Stimulated activated CD8-positive, alpha-beta memory T cell treated with anti-CD3 and anti-CD28 coated beads, Interleukin-4, amount 100 ng/mL, for 48 hours (primary cell): ENCODE measurements at regions not wholly inside any gene's neighbourhood (a gene's known extent, or its start where the extent isn't known, plus 50 kb on each side); places are given as distances from the start of the nearest gene placed in this dataset.
"Not testable (repeated sequence)": the region's sequence is repeated elsewhere in the genome, so short reads cannot be mapped to it uniquely, and the experiment has no call there.

Experiments used
- DNase-seq: peaks from one replicate; pipeline ENCODE4 v3.0.0-alpha.2; 2020

DNA sequence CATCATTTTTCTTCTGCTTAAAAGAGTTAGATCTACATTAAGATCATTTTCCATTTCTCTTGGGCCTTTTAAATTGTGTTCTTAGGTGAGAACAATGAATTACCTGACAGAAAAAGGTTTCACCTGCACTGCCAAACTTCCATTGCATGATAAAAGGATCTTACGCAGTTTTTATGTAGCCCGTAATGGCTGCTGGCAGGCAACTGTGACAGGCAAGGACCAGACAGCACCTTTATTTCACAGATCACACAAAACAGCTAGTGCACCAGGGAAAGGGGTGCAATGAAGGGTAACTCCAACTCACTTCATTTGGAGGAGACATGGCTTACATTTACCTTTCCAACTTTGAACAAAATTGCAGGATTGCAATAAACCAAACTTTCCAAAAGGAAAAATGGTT lies 159.8 kb downstream of the SLITRK1 start:
- no peak for DNase-seq

DNA sequence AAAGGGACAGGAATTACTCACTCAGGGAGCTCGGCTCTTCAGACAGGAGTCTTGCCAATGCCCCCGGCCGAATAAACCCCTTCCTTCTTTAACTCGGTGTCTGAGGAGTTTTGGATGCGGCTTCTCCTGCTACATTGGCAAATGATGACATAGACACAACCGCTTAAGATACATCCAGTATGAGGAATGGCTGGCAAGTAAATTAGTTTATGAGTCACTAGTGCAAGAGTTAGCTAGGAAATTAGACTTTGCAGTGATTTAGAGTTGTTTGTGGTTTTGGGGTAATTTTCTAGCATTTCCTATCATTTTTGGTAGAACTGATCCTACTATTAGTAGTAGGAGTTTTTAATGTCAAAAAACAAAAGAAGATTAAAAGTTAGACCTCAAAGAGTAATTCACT lies 166.2 kb downstream of the SLITRK1 start:
- DNase-seq, result no peak

DNA sequence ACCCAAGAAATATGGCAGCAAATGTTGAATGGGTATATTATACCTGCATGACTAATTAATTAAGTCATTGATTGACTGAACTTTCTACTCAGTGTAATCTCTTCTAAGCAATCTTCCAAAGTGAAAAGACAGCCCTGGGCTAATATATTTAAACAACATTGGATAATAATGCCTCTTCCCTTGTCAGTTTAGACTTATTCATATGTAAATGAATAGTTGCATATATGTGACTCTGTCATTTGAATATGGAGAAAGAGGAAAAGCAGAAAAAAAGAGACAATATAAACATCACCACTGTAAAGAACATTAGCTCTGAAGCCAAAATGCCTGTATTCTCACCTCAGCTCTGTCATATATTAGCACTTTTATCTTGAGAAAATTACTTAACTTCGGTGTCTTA lies 168.0 kb downstream of the SLITRK1 start:
- DNase-seq, result no peak

DNA sequence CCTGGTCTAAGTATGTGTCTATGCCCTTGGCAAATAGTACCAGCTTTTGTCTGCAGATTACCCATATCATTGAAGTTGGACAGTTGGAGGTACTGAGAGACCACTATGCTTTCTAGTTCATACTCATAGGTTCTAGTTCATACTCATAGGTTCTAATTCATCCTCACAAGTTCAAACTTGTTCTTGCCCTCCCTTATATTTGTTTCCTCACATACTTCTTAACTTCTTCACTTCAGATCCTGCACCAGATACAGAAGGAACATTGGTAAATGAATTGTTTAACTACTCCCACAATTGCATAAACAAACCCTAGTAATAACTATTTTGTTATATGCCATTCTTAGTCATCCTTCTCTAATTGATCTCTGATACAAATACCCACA lies 172.2 kb downstream of the SLITRK1 start:
- no peak for DNase-seq

DNA sequence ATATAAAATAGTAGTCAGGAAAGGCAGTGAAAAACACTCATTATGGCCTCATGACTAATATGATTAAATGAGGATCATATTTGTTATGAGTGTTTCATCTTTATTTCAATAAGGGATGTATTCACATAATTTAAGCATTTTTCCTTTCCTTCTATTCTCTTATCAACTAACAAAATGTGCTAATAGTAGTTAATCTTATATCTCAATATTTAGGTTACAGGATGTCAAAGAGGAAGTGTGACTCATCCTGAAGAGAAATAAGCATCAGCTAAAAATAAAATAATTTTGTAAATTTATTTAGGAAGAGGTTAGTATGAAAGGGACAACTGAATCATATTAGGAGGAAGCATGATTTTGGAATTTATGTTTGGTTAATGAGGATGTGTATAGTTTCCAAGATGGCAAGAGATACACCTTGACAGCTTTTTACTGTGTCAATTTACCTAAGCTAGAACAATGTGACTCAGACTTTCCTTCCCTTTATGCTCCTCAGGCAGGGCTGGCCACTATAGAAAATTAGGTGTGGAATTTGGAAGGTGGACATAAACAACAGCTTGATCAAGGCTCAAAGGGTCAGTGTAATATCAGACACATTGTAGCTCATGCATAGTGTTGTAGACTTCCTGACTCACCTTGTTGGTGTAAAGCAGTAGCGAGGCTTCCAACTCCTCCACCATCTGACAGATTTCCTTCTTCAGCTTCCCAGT lies 172.7 kb downstream of the SLITRK1 start:
- no peak for DNase-seq

DNA sequence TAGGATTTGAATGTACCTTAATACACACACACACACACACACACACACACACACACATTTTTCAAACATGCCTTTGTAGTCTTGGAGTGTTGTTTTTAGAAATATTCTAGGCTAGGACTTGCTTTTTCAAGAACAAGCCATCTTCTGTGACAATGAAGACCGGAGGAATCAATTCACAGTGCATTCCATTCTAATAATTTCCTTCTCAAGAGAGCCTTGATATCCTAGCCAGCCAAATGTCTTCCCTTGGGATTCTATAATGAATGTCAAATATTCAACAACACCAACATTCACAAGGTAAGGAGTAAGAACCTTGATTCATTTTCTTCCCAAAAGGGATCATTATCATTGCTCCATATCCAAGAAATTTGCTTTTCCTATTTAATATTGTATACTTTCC lies 180.3 kb downstream of the SLITRK1 start:
- DNase-seq, result no peak

DNA sequence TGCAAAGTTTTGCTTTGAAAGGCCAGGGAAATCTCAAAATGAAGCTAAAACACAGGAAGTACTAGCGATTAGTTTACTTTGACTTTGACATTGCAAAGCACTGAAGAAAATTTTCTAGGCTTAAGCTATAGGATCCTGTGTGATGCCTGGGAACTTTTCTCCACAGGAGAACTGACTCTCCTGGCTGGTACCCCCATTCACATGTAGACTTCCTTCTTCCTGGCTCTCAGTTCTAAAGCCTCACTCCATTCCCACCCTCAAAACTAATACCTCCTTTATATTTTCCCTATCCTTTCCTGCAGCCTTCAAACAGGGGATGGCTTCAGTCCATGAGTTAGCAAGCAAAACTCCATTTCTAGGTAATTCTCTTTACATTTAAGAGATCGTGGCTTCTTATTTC lies 189.5 kb downstream of the SLITRK1 start:
- DNase-seq, result no peak

DNA sequence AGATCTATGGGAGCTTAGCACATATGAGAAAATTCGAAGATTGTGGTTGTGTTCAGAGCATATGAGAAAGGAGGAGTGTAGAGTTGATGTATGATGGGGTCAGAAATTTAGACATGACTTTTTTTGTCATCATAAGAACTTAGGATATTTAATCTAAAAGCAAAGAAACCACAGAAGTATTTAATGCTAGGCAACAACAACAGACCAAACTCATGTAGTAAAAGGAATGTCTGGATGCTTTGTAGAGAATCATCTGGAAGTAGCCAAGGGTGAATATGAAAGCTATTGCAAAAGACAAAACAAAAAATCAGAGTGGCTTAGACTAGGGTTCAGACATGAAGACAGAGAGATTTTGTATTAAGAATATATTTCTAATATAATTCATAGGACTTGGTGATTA lies 190.3 kb downstream of the SLITRK1 start:
- no peak for DNase-seq

DNA sequence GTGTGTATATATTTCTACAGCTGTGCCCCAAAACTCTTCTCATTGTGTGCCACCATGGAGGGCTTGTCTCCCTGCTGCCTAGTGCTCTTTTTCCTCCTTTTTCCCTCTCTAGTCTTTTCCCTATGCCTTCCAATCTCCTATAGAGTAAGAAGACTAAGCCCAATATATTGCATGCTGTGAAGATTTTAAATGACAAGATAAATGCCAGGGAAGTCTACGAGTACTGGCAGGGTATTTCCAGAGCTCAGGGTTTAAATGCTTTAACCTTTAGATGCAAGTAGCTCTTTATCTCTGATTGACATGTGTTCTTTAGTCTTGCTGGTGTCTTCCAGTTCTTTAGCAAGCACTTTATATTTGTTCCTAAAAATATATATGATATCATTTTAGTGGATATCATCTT lies 200.7 kb downstream of the SLITRK1 start:
- no peak for DNase-seq

DNA sequence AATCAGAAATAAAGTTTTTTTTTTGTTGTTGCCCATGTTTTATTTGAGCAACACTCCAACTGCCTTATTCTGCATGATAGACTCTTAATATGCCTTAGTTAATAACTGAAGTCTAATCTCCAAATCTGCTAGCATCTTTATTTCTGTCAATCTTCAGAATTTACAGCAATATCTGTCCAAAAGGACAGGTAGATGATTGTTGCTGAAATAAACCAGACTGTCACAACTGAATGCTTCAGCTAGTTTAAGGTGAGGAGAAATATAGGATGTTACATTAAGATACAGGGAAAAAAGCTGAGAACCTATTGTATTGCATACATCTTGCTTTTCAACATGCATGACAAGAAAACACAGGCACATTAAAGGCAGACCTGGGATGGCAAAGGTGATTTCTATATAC lies 204.3 kb downstream of the SLITRK1 start:
- no peak for DNase-seq

DNA sequence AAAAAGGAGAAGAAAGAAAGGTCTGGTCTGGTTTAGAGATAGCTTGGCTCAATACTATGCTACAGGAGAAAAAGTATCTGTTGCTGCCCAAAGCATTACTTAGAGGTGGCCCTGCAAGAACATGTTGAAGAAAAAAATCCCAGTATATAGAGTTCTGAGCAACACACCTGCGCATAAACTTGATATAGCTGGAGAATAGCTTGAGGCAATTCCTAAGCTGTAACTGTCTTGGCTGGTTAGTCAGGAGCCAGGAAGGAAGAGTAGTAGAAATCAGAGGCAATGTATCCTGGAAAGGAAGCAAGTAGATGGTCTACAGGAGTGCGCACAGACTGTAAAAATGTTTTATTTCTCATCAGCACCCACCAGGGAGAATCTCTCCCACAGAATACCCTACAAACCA lies 209.7 kb downstream of the SLITRK1 start:
- no peak for DNase-seq

DNA sequence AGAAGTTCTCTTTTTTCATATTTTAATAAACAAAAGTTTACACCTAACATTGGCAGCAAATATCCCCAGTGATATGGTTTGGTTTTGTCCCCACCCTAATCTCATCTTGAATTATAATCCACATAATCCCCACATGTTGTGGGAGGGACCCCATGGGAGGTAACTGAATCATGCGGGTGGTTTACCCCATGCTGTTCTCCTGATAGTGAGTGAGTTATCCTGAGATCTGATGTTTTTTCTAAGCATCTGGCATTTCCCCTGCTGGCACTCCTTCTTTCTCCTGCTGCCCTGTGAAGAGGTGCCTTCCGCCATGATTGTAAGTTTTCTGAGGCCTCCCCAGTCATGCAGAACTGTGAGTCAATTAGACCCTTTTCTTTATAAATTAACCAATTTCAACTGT lies 214.7 kb downstream of the SLITRK1 start:
- no peak for DNase-seq

DNA sequence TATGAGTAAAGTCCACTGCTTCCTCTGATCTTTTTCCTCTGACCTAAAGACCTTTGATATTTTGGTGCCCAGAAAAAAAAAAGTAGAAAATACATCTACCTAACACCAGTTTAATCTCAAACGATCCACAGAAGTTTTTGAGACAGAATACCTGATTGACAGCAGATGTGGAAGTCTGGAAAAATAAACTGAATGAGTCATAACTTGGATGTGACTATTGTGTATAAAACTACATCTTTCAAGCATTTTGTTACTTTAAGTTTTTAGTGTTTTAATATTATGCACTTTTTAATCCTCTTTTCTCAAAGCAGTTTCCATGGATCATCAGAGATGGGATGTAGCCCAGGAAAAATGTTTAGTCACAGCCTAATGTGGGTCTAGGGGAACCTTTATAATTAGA lies 216.1 kb downstream of the SLITRK1 start:
- no peak for DNase-seq

DNA sequence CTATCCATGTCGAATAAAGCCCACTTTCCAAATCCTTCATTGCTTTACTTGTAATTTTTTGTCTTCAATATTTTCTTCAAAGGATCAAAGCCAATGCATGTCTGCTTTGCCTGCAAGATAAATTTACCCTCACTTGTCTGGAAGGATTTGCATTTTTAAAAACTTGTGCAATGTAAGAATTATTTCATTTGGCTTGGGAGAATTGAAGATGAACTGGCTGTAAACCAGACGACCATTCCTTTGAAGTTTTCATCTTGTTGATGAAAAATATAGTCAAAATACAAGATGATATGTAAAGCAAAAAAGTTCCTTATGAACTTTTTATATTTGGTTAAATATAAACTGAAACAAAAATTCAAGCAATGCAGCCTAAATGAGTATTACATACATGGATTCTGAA lies 225.0 kb downstream of the SLITRK1 start:
- DNase-seq, result no peak

DNA sequence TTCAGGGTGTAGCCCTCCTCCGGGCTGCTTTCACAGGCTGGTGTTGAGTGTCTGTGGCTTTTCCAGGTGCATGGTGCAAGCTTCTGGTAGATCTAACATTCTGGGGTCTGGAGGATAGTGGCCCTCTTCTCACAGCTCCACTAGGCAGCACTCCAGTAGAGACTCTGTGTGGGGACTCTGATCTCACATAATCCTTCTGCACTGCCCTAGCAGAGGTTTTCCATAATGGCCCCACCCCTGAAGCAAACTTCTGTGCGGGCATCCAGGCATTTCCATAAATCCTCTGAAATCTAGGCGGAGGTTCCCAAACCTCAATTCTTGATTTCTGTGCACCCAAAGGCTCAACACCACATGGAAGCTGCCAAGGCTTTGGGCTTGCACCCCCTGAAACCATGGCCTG lies 239.7 kb downstream of the SLITRK1 start:
- DNase-seq, result not testable (repeated sequence)

DNA sequence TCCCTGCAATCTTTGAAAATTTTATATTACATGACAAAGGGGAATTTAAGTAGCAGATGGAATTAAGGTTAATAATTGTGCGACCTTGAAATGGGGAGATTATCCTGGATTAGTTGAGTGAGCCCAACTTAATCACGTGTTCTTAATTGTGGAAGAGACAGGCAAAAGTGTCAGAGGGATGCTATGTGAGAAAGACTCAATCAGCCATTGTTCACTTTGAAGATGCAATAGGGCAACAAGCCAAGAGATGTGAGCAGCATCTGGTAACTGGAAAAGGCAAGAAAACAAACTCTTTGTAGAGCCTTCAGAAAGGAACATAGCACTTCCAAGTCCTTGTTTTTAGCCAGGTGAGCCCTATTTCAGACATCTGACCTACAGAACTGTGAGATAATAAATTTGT lies 247.7 kb downstream of the SLITRK1 start:
- DNase-seq, result no peak

DNA sequence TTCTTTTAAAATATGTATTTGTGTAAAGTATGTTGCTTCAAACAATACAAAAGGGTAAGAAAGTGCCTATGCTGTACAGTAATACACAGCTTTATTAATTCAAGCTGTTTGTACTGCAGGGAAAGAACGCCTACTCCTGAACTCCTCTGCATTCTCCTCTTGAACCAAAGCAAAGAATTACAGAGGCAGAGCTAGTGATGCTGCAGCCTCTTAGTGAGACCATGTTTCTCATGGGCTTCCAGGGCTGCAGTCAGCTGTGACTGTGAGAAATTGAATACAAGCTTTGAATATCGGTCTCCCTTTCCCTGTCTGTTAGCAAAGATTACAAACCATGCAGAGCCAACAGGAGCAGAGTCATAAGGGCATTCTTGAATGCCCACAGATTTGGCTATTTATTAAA lies 248.5 kb downstream of the SLITRK1 start:
- DNase-seq, result no peak

DNA sequence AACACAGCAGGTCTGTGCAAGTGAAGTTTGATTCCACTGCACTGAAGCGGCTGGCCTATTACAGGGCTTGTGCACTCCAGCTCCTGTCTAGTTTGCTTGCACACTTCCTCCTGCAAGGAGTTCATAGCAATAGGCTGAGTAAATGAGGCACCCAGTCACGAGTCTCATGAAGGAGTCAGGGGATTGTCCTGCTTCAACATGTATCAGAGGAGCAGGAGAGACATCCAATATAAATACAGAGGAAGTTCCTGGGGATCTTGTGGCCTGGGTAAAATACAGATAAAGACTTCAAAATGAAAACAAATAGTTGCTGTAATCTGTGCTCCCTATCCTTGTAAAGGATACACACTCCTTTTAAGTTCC lies 259.9 kb downstream of the SLITRK1 start:
- no peak for DNase-seq

DNA sequence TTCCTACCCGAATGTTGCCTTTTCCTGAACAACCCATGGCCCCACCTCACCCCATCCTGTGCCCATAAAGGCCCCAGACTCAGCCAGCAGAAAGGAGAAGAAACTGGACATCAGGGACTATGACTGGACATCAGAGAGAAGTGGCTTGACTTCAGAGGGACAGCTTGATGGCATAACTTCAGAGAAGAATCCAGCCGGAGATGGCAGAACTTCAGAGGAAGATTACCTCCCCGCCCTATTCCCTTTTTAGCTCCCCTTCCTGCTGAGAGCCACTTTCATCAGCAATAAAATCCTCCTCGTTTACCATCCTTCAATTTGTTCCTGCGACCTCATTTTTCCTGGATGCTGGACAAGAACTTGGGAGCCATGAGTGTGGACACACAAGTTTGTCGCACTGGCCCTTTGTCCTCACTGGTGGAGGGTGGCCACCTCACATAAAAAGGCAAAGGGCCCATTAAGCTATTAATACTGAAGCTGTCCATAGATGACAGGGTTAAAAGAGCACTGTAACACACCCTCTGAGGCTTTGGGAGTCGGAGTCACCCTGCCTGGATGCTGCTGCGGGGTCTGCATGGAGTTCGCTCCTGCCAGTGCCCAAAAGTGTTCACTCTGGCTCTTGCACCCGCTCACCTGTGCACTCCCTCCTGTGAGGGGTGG lies 260.4 kb downstream of the SLITRK1 start:
- DNase-seq, result no peak

DNA sequence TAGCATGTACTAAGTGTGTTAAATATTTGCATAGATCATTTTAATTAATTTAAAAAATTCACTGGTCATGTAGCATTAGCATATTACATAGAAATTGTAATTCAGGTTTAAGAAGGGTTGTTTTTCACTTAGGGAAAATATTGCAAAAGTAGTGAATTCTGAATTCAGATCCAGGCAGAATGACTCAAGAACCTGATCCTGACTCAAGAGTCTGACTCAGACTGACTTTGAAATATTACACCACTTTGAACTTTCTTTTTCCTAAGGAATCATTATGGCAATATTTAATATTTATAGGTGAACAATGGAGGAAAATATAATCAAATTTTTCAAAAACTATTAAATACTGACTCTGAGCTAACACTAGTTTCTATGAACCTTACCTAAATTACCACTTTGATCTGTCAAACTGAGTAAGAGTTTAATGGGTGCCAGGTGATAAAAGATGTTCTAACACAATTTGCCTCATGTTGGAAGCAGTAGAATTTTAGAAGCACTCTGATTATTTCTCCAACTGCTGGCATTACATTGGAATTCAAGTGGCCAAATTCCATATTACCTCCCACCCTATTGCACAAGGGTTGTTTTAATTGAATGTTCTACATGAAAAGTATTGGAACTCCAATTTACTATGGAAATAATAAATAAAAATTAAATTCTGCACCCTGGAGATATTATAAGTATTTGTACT lies 261.6 kb downstream of the SLITRK1 start:
- DNase-seq, result no peak

DNA sequence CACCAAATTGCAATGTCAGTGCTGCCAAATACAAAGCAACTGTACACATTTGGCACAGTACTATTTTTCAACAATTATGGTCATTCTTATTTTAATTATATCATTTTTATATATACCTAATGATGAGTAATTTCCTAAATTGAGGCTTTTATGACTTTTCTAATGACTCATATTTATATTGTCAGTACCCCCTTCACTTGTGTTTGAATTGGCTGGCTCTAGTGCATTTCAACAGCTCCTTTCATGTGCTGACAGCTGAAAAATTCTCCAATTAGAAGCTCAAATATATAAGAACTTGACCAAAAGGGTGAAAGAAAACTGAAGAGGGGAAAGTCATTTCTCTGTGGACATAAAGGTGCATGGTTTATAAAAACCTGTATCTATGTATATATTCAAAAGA lies 263.3 kb downstream of the SLITRK1 start:
- no peak for DNase-seq

DNA sequence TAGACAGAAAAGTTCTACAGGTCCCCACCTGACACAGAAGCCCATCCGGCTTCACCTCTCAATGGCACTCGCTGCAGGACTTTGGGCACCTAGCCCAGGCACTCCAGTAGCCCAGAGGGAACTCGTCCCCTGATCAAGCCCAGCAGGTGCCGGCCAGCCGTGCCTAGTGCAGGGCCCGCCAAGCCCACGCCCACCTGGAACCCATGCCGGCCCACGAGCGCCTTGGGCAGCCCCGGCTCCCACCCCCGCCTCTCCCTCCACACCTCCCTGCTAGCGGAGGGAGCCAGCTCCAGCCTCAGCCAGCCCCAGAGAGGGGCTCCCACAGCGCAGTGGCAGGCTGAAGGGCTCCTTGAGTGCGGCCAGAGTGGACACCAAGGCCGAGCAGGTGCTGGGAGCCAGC lies 268.8 kb downstream of the SLITRK1 start:
- DNase-seq, result no peak

DNA sequence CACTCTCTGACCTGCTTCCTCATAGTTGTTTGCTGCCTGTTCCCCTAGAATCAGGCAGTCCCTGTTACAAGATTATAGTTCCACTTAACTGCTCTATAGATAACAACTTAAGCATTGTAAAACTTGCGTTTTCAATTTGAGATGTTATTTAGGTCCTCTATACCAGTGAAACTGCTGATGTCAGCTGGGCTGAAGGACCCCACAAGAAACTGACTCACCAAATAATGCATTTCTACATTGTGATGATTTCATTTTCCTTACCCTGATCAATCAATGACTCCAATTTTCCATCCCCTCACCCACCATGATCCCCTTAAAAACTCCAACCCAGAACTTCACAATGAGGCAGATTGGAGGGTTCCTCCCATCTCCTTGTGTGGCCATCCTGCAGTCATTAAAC lies 280.7 kb downstream of the SLITRK1 start:
- no peak for DNase-seq

DNA sequence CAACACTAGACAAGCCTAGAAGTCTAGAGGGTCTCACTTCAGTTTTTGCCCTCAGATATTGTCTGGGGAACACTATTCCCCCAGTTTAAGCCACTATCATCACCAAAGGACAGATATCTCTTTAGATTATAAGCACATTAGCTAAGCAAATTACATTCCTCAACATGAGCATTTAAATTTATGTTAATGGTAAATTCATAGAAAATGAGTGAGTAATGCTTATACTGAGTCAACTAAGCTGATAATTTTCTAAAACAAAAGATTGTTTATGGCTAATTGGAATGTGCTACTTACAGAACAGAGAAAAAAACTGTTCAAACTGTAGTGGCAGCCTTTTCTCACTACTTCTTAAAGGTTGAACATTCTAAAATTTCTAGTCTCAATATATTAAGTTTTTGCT lies 290.2 kb downstream of the SLITRK1 start:
- DNase-seq, result no peak

DNA sequence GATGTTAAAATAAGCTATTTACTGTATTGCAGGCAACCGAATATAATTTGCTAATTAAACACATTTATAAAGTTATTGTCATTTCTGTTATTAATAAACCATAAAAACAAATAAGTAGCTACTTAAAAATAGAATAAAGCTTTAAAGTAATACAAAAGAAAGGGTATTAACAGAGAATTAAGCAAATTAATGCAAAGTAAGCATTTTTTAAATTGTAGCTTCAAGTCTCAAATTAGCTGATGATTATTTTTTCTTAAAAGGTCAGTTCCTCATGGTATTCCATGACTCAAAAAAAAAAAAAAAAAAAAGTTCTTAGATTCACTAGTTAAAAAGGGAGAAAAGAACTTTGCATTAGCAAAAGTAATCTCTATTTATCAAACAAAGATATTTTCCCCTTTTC lies 292.5 kb downstream of the SLITRK1 start:
- no peak for DNase-seq
